GM08714 (cell line): ENCODE measurements at regions not wholly inside any gene's neighbourhood (a gene's known extent, or its start where the extent isn't known, plus 50 kb on each side); places are given as distances from the start of the nearest gene placed in this dataset.
"Not testable (repeated sequence)": the region's sequence is repeated elsewhere in the genome, so short reads cannot be mapped to it uniquely, and the experiment has no call there.

ENCODE experiments used
- H3K4me3 ChIP-seq: fragments of 200-500 bp; sonication (Bioruptor generic); 2 replicates; pipeline ENCODE4 v1.5.1; 2014; ENCODE audit warnings: mild to moderate bottlenecking, low read length, inconsistent platforms
- ZNF274 ChIP-seq: IDR thresholded peaks from 2 replicates; pipeline ENCODE4 v1.6.1; 2012; ENCODE audit warnings: mild to moderate bottlenecking, low read depth, low read length

GRCh38 chr1:196114193-196114592 lies 494.0 kb downstream of the KCNT2 start:
- H3K4me3 ChIP-seq, result no peak overlapping the region
- TF ChIP-seq ZNF274, result no peak

- not testable (repeated sequence) for H3K4me3 ChIP-seq
These were observed 499.2 kb downstream of the KCNT2 start for GRCh38 chr1:196108990-196109389.

- H3K4me3 ChIP-seq, result no peak overlapping the region
- no peak for TF ChIP-seq ZNF274
These were observed 502.3 kb downstream of the KCNT2 start for GRCh38 chr1:196105901-196106300.

GRCh38 chr1:196102826-196103225 lies 505.4 kb downstream of the KCNT2 start:
- no peak for TF ChIP-seq ZNF274
- H3K4me3 ChIP-seq, result no peak overlapping the region

- no peak for TF ChIP-seq ZNF274
- no peak overlapping the region for H3K4me3 ChIP-seq
These were observed 510.2 kb downstream of the KCNT2 start for GRCh38 chr1:196098000-196098399.

GRCh38 chr1:196094821-196095220 lies 513.4 kb downstream of the KCNT2 start:
- no peak overlapping the region for H3K4me3 ChIP-seq
- no peak for TF ChIP-seq ZNF274

GRCh38 chr1:196091397-196092135 lies 516.7 kb downstream of the KCNT2 start:
- TF ChIP-seq ZNF274, result no peak
- H3K4me3 ChIP-seq, result no peak overlapping the region

- no peak for TF ChIP-seq ZNF274
- H3K4me3 ChIP-seq, result no peak overlapping the region
These were observed 518.0 kb downstream of the KCNT2 start for GRCh38 chr1:196090226-196090625.

- H3K4me3 ChIP-seq, result no peak overlapping the region
- no peak for TF ChIP-seq ZNF274
These were observed 519.7 kb downstream of the KCNT2 start for GRCh38 chr1:196088541-196088940.

- no peak for TF ChIP-seq ZNF274
- no peak overlapping the region for H3K4me3 ChIP-seq
These were observed 529.5 kb downstream of the KCNT2 start for GRCh38 chr1:196078691-196079090.

- no peak overlapping the region for H3K4me3 ChIP-seq
- no peak for TF ChIP-seq ZNF274
These were observed 532.6 kb downstream of the KCNT2 start for GRCh38 chr1:196075621-196076020.

GRCh38 chr1:196074182-196074581 lies 534.1 kb downstream of the KCNT2 start:
- H3K4me3 ChIP-seq, result no peak overlapping the region
- TF ChIP-seq ZNF274, result no peak

- no peak overlapping the region for H3K4me3 ChIP-seq
- no peak for TF ChIP-seq ZNF274
These were observed 536.8 kb downstream of the KCNT2 start for GRCh38 chr1:196071447-196071846.

GRCh38 chr1:196070940-196071339 lies 537.3 kb downstream of the KCNT2 start:
- no peak for TF ChIP-seq ZNF274
- no peak overlapping the region for H3K4me3 ChIP-seq

GRCh38 chr1:196063952-196064351 lies 544.3 kb downstream of the KCNT2 start:
- no peak overlapping the region for H3K4me3 ChIP-seq
- TF ChIP-seq ZNF274, result no peak

- no peak overlapping the region for H3K4me3 ChIP-seq
- no peak for TF ChIP-seq ZNF274
These were observed 544.9 kb downstream of the KCNT2 start for GRCh38 chr1:196063294-196063693.
